HepG2 (cell line): ENCODE measurements at regions not wholly inside any gene's neighbourhood (a gene's known extent, or its start where the extent isn't known, plus 50 kb on each side); places are given as distances from the start of the nearest gene placed in this dataset.

Experiments
- NFRKB ChIP-seq: fragments of 450-650 bp; IDR thresholded peaks from 2 replicates; pipeline ENCODE4 v1.6.1; 2017
- NRL ChIP-seq: sonication (generic); formaldehyde crosslinking; IDR thresholded peaks from 2 replicates; pipeline ENCODE4 v1.5.0; 2020; ENCODE audit warnings: missing genetic modification reagents, mild to moderate bottlenecking, moderate library complexity, borderline replicate concordance
- POLR2A ChIP-seq, 2 experiments: IDR thresholded peaks; 2 replicates each; pipeline ENCODE4 v1.6.1; 2011; ENCODE audit warnings: low read depth in 2 of 2, low read length in 2 of 2, mild to moderate bottlenecking in 1 of 2, moderate library complexity in 1 of 2; ENCODE audit not compliant: insufficient read depth in 1 of 2
- TAF1 ChIP-seq: sonication (generic); formaldehyde crosslinking; IDR thresholded peaks from 2 replicates; pipeline ENCODE4 v1.4.0; 2020; ENCODE audit warnings: missing genetic modification reagents
- ZFP37 ChIP-seq: sonication (generic); formaldehyde crosslinking; IDR thresholded peaks from 2 replicates; pipeline ENCODE4 v1.4.0; 2020; ENCODE audit warnings: missing genetic modification reagents, borderline replicate concordance
- ZNF737 ChIP-seq: sonication (generic); formaldehyde crosslinking; IDR thresholded peaks from 2 replicates; pipeline ENCODE4 v1.5.0; 2020; ENCODE audit warnings: missing genetic modification reagents, mild to moderate bottlenecking, borderline replicate concordance
- TF ChIP-seq, protein P1 (sequence below), 2 experiments: sonication (generic) in 1 of 2; formaldehyde crosslinking in 1 of 2; IDR thresholded peaks; 2 replicates each; pipeline versions ENCODE4 v1.5.1 to v1.6.1; 2011 to 2020; ENCODE audit warnings: borderline replicate concordance in 1 of 2, low read depth in 1 of 2, low read length in 1 of 2, mild to moderate bottlenecking in 1 of 2, missing genetic modification reagents in 1 of 2, moderate library complexity in 1 of 2
- TF ChIP-seq, protein P2 (sequence below): sonication (generic); formaldehyde crosslinking; IDR thresholded peaks from 2 replicates; pipeline ENCODE4 v1.4.0; 2020; ENCODE audit warnings: missing genetic modification reagents, borderline replicate concordance

DNA sequence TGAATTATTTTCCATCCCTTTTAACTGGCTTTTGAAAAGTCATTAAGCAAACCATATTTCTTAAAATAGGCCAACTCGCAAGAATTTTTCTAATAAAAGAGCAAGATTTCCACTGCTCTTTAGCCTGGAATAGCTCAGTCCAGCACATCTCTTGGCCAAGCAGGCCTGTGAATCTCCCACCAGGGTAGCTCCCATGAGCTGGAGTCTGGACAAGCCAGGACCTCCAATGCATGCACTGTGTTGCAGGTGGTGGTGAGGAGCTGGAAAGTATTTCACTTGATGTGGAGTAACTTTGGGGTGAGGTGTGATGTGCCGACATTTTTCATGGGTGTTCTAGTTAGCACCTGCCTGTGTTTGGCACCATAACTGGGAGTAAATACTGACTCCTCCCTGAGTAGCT is 117.3 kb upstream of the TBX20 start:
- TF ChIP-seq, protein P1, sequence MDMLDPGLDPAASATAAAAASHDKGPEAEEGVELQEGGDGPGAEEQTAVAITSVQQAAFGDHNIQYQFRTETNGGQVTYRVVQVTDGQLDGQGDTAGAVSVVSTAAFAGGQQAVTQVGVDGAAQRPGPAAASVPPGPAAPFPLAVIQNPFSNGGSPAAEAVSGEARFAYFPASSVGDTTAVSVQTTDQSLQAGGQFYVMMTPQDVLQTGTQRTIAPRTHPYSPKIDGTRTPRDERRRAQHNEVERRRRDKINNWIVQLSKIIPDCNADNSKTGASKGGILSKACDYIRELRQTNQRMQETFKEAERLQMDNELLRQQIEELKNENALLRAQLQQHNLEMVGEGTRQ (IDR thresholded peaks at IDR 0.05; ENCODE audit: low read depth, low read length): no peak
- TF ChIP-seq, protein P1 (CRISPR knock-in tag; IDR thresholded peaks at IDR 0.05; ENCODE audit: borderline replicate concordance): no peak
- TF ChIP-seq ZFP37 (CRISPR knock-in tag) (no peak), NFRKB (no peak), NRL (no peak), TAF1 (no peak), POLR2A (IDR thresholded peaks at IDR 0.05; ENCODE audit: insufficient read depth in 1 of 2, low read depth in 2 of 2, low read length in 2 of 2) (no peak), ZNF737 (CRISPR knock-in tag) (no peak)
- TF ChIP-seq, protein P2, sequence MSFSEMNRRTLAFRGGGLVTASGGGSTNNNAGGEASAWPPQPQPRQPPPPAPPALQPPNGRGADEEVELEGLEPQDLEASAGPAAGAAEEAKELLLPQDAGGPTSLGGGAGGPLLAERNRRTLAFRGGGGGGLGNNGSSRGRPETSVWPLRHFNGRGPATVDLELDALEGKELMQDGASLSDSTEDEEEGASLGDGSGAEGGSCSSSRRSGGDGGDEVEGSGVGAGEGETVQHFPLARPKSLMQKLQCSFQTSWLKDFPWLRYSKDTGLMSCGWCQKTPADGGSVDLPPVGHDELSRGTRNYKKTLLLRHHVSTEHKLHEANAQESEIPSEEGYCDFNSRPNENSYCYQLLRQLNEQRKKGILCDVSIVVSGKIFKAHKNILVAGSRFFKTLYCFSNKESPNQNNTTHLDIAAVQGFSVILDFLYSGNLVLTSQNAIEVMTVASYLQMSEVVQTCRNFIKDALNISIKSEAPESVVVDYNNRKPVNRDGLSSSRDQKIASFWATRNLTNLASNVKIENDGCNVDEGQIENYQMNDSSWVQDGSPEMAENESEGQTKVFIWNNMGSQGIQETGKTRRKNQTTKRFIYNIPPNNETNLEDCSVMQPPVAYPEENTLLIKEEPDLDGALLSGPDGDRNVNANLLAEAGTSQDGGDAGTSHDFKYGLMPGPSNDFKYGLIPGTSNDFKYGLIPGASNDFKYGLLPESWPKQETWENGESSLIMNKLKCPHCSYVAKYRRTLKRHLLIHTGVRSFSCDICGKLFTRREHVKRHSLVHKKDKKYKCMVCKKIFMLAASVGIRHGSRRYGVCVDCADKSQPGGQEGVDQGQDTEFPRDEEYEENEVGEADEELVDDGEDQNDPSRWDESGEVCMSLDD (CRISPR knock-in tag): no peak
